Activated T-cell treated with anti-CD3 and anti-CD28 coated beads, Interleukin-2, amount 50 U/mL, for 4 hours (primary cell): ENCODE measurements at regions not wholly inside any gene's neighbourhood (a gene's known extent, or its start where the extent isn't known, plus 50 kb on each side); places are given as distances from the start of the nearest gene placed in this dataset.
A peak's percentile ranks its signal among the peaks of the same experiment; 100 is the strongest.

ENCODE experiments used
- ATAC-seq, 2 donors: fragments of 200-7000 bp; cut with Tn5 transposase; one replicate each; pipeline ENCODE4 v1.10.0; 2021
- DNase-seq: peaks from one replicate; pipeline ENCODE4 v3.0.0-alpha.2; 2020
- H3K27me3 Mint-ChIP-seq: one replicate; pipeline ENCODE4 v1.8.0; 2021; ENCODE audit warnings: low read depth, mixed read lengths
- H3K36me3 Mint-ChIP-seq: one replicate; pipeline ENCODE4 v1.8.0; 2022; ENCODE audit warnings: mixed read lengths; ENCODE audit not compliant: insufficient read depth
- H3K4me1 Mint-ChIP-seq: one replicate; pipeline ENCODE4 v1.8.0; 2021; ENCODE audit warnings: low read depth, mixed read lengths
- H3K4me3 Mint-ChIP-seq: one replicate; pipeline ENCODE4 v1.8.0; 2021; ENCODE audit warnings: mild to moderate bottlenecking, moderate library complexity, mixed read lengths
- H3K9me3 Mint-ChIP-seq: one replicate; pipeline ENCODE4 v1.8.0; 2021; ENCODE audit warnings: mixed read lengths

DNA sequence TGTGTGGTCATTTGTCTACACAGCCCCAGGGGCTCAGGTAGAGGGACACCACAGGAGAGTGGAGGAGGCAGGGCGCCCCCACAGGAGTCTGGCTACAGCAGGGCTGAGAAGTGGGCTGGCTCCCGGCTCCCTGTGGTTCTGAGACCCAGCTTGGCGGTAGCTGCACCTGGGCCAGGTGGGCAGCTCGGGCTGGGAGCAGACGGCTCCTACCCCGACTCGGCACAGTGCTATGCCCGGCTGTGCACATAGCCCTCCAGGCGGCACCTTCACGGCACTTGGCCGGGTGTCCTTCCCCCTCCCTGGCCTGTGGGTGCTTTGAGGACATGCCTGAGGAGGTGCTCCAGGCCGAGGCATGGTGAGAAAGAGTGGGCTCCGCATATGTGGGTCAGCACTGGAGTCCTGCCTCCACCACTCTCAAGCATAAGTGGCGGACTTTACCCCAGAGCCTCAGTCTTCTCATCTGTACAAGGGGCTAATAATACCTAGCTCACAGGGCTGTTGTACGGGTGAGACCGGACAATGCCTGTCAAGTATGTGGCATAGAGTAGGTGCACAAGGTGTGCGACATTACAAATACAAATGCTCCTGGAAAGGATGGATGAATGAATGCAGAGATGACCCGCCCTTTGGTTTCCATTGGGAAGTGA is 50.1 kb upstream of the JPH3 start:
- Mint-ChIP-seq H3K4me3 (no peak overlapping the region), H3K27me3 (peaks cover 19% of the 10 kb centered on the region), H3K4me1 (peaks cover 5% of the 10 kb centered on the region), H3K9me3 (no peaks in the 10 kb centered on the region), H3K36me3 (no peaks in the 10 kb centered on the region)
- DNase-seq (no peak), ATAC-seq (no peak)

DNA sequence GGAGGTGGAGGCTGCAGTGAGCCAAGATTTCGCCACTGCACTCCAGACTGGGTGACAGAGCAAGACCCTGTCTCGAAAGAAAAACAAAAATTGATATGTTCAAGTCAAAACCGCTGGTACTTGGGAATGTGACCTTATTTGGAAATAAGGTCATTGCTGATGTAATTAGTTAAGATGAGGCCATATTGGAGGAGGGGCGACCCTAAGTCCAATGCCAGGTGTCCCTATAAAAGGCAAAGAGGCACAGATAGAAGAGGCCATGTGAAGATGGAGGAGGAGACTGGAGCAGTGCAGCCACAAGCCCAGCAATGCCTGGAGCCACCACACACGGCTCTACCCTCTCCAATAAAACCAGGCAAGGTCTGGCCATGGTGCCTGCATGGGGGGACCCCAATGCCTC is 50.8 kb upstream of the JPH3 start:
- H3K36me3 Mint-ChIP-seq = no peaks in the 10 kb centered on the region
- no peaks in the 10 kb centered on the region for H3K9me3 Mint-ChIP-seq
- H3K4me3 Mint-ChIP-seq = no peak overlapping the region
- ATAC-seq (no peak), DNase-seq (no peak)
- peaks cover 5% of the 10 kb centered on the region for H3K4me1 Mint-ChIP-seq
- peaks cover 20% of the 10 kb centered on the region for H3K27me3 Mint-ChIP-seq

DNA sequence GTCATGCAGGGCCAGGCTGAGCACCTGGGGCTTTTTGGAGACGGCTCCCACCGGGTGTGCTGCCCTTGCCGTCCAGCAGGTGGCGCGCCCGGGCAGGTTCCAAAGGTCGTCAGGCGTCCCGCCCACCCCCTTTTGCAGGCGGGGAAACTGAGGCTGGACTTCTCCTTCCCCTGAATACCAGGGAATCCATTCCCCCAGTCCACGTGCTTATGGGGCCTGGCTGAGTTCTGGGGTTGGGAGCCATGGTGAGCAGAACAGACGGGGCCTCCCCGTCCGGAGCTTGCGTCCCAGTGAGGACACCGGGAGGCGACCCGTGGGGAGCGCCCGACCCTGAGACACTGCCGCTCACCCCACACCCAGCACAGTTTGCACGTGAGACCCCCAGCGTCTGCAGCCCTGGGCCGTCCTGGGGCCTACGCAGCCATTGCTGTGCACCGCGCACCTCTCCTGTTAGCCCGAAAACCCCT is 51.8 kb upstream of the JPH3 start:
- peak; percentile 59 for DNase-seq
- peaks cover 20% of the 10 kb centered on the region for H3K27me3 Mint-ChIP-seq

DNA sequence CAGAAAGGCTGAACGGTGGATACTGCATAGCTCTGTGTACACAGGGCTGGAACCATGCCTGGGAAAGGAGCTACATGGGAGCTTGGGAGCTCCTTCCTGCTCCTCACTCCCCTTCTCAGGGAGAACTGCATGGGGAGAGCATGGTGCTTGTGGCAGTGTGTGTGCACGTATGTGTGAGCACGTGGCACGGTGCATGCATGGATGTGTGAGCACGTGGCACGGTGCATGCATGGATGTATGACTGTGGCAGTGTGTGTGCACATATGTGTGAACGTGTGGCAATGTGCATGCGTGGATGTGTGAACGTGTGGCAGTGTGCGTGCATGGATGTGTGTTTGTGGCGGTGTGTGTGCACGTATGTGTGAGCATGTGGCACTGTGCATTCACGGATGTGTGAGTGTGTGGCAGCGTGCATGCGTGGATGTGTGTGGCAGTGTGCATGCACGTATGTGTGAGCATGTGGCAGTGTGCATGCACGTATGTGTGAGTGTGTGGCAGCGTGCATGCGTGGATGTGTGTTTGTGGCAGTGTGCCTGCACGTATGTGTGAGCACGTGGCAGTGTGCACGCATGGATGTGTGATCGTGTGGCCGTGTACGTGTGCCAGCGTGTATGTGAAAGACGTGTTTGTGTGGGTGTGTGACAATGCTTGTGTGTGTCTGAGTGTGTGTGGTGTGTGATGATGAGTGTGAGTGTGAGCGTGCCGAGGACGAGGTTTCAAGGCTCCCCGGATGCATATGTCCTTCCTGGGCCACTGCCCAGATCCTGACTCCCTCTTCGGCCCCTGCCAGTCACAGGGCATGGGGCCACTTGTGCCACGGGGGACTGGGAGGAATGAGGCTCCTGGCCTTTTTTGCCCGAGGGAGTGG is 52.4 kb upstream of the JPH3 start:
- Mint-ChIP-seq H3K9me3 (peaks cover 4% of the 10 kb centered on the region), H3K4me1 (peaks cover 5% of the 10 kb centered on the region), H3K36me3 (no peaks in the 10 kb centered on the region), H3K4me3 (no peak overlapping the region), H3K27me3 (peaks cover 21% of the 10 kb centered on the region)
- ATAC-seq (no peak), DNase-seq (no peak)

More for the DNA sequence above, 51.8 kb upstream of the JPH3 start:
- Mint-ChIP-seq H3K4me1 (peaks cover 5% of the 10 kb centered on the region), H3K36me3 (no peaks in the 10 kb centered on the region), H3K9me3 (peaks cover 4% of the 10 kb centered on the region), H3K4me3 (no peak overlapping the region)
- peak; percentile 57 to 58 for ATAC-seq

DNA sequence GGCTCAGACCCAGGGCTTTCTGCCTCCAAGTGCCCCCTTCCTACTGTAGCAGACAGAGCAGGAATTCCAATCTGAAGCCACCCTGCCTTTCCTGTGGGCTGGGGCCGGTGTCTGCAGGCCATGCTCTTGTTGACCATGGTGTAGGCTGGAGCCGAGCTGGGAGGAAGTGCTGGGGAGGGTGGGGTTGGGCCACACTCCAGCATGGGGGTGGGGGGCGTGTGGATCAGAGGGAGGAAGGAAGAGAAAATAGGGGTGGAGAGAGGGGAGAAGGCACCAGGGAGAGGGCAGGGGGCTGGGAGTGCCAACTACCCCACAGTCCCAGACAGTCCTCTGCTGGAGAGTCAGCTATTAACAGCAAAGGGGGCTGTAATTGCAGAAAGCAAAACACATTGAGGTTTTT is 54.3 kb upstream of the JPH3 start:
- Mint-ChIP-seq H3K27me3 (peaks cover 19% of the 10 kb centered on the region), H3K4me1 (peaks cover 11% of the 10 kb centered on the region), H3K4me3 (no peak overlapping the region), H3K9me3 (peaks cover 4% of the 10 kb centered on the region), H3K36me3 (no peaks in the 10 kb centered on the region)
- DNase-seq (no peak), ATAC-seq (no peak)

DNA sequence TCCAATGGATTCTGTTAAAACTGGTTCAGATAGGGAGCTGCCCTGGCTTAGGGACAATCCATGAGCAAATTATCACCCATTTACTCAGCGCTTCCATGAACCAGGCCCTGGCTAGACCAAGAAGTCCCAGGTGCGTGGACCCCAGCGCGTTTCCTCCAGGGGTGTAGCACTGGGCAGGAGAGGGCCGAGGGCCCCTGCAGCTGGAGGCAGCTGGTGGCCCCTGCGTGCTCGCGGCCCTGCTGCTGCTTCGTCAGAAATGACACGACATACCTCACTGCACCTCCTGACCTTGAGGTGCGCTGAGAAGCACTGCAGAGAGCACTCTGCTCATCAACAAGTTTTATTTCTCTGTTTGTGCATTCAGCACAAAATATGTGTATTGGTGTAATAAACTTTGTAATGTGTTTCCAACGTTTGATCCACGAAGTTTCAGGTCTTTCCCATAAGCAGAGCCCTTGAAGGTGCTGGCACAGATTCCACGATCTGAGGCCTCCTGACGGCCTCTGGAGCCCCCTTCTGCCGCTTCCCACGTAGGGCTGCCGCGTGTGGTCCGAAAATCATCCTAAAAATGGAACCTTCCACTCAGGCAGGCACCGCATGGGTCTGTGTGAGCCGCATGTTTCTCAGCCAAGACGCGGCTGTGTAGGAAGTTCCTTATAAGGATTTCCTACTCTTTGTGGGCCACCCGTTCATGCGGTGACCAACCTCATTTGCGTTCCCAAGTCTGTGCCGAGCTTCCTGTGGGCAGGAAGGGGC is 50.8 kb upstream of the ZCCHC14 start:
- H3K4me3 Mint-ChIP-seq = no peak overlapping the region
- no peaks in the 10 kb centered on the region for H3K36me3 Mint-ChIP-seq
- H3K27me3 Mint-ChIP-seq = peaks cover 38% of the 10 kb centered on the region
- peaks cover 4% of the 10 kb centered on the region for H3K9me3 Mint-ChIP-seq
- peak in 1 of 2 donors; percentile 48 for ATAC-seq
- H3K4me1 Mint-ChIP-seq = peaks cover 6% of the 10 kb centered on the region
- DNase-seq = no peak

DNA sequence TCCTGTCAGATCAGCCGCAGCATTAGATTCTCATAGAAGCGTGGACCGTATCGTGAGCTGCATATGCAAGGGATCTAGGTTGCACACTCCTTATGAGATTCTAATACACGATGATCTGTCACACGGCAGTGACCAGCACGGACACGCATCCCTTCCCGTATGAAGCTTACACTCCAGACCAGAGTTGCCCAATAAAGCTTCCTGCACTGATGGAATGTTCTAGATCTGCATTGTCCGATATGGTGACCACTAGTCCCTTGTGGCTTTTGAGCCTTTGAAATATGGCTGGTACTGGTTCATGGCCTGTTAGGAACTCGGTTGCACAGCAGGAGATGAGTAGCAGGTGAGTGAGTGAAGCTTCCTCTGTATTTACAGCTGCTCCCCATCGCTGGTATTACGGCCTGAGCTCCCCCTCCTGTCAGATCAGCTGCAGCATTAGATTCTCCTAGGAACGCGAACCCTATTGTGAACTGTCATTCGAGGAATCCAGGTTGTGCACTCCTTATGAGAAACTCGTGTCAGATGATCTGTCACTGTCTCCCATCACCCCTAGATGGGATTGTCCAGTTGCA is 49.8 kb upstream of the ZCCHC14 start:
- H3K27me3 Mint-ChIP-seq = peaks cover 40% of the 10 kb centered on the region
- no peak for ATAC-seq
- H3K4me3 Mint-ChIP-seq = no peak overlapping the region
- H3K36me3 Mint-ChIP-seq = no peaks in the 10 kb centered on the region
- peaks cover 9% of the 10 kb centered on the region for H3K4me1 Mint-ChIP-seq
- H3K9me3 Mint-ChIP-seq = peaks cover 4% of the 10 kb centered on the region
- no peak for DNase-seq
